ENCODE measurements at regions not wholly inside any gene's neighbourhood (a gene's known extent, or its start where the extent isn't known, plus 50 kb on each side); places are given as distances from the start of the nearest gene placed in this dataset.
A peak's percentile ranks its signal among the peaks of the same experiment; 100 is the strongest.

- DNase-seq (ENCODE audit: low read depth): no peak
- TF ChIP-seq CTCF (conservative IDR thresholded peaks at IDR 0.05; ENCODE audit: low read depth, low read length): no peak
- no peak overlapping the region for H3K4me3 ChIP-seq (ENCODE audit: low read depth, low read length)
These were observed 72.9 kb downstream of the SLC10A2 start for GRCh38 chr13:102993348-102993747.

GRCh38 chr13:102984210-102984609 is 82.0 kb downstream of the SLC10A2 start:
- TF ChIP-seq CTCF (conservative IDR thresholded peaks at IDR 0.05; ENCODE audit: low read depth, low read length): no peak
- no peak overlapping the region for H3K4me3 ChIP-seq (ENCODE audit: low read depth, low read length)
- no peak for DNase-seq (ENCODE audit: low read depth)

GRCh38 chr13:102983496-102983895 is 82.7 kb downstream of the SLC10A2 start:
- no peak for TF ChIP-seq CTCF (conservative IDR thresholded peaks at IDR 0.05; ENCODE audit: low read depth, low read length)
- peak; percentile 81 for DNase-seq (ENCODE audit: low read depth)
- no peak overlapping the region for H3K4me3 ChIP-seq (ENCODE audit: low read depth, low read length)

- no peak for TF ChIP-seq CTCF (conservative IDR thresholded peaks at IDR 0.05; ENCODE audit: low read depth, low read length)
- DNase-seq (ENCODE audit: low read depth): no peak
- H3K4me3 ChIP-seq (ENCODE audit: low read depth, low read length): no peak overlapping the region
These were observed 85.8 kb downstream of the SLC10A2 start for GRCh38 chr13:102980331-102980982.

- no peak for TF ChIP-seq CTCF (conservative IDR thresholded peaks at IDR 0.05; ENCODE audit: low read depth, low read length)
- peak overlapping the region; percentile 39 for H3K4me3 ChIP-seq (ENCODE audit: low read depth, low read length)
- peak; percentile 45 for DNase-seq (ENCODE audit: low read depth)
These were observed 88.0 kb downstream of the SLC10A2 start for GRCh38 chr13:102978168-102978567.

- TF ChIP-seq CTCF (conservative IDR thresholded peaks at IDR 0.05; ENCODE audit: low read depth, low read length): no peak
- H3K4me3 ChIP-seq (ENCODE audit: low read depth, low read length): no peak overlapping the region
- DNase-seq (ENCODE audit: low read depth): no peak
These were observed 88.7 kb downstream of the SLC10A2 start for GRCh38 chr13:102977471-102977870.
